ENCODE measurements at regions not wholly inside any gene's neighbourhood (a gene's known extent, or its start where the extent isn't known, plus 50 kb on each side); places are given as distances from the start of the nearest gene placed in this dataset.

DNA sequence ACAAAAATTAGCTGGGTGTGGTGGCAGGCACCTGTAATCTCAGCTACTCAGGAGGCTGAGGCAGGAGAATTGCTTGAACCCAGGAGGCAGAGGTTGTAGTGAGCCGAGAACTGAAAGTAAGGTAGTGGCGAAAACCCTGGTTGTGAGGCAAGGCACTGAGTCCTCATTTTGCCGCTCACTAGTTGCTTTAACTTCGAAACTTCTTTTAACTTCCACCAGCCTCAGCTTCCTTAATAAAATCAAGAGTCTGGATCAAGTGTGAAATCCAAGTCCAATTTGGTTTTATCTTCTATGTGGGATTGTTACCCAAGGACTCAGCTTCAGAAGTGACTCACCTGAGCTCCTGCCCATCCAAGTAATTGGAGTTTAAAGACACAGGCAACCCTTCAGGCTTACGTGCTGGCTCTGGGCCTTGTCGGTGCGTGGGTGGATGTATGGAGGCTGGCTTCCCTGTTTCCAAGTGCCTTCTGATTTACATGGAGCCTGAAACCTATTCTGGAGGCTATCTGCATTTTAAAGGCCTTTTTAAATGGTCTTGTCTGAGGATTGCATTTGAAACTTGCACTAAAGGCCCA is 374.2 kb upstream of the ID2 start:
- no peak for DNase-seq

DNA sequence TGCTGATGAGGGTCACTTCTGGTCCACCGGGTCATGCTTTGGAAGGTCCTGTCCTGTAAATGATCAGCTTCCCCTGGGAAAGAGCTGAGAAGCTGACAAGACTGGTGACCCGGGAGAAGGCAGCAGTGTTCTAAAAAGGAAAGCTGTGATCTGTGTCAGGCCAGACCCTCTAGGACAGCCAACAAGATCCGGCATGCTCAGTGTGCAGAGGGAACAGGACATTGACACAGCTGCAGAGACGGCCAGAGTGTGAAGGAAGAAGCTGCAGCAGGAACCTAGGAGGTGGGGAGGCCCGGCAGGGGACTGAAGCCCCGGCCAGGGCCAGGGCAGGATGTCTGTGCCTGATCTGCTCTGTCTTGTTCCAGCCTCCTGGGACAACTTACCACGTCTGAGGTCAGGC is 372.7 kb upstream of the ID2 start:
- no peak for DNase-seq

DNA sequence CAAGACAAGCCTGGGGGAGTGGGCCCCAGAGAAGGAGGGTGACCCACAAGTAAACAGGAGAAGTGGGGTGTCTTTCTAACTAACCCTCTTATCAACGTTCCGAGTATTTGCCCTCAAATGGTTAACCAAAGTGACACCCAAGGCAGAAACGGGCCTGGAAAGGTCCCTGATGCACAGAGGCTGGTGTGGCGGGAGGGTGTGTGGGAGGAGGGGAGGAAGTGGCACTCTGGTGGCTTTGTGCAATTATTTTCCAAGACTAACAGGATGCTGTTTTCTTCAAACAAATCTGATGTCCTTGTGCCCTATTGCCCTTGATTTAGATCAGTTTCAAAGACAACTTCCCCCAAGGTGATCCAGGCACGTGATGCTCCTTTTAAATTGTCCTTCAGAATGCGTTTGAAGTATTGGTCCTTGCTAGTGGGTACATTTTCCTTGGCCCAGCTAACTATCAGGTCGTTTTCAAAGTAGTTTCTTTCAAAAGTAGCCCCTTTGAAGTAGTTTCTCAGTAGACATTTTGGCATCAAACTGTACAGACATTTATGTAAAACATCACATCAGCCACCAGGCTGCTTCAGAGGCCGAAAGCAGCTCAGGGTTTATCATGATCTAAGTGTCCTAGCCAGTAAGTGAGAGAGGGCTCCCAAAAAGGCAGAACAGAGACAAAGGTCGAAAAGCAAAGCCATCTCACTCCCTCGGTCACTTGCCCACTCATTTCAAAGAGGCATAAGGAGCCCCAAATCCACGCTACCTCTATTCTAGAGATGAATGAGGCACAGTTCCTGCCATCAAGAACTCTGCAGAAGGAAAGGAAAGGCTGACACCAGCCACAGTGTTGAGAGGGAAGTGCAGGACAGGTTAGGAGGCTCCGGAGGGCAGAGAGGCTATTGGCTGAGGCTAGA is 371.1 kb upstream of the ID2 start:
- no peak for DNase-seq

DNA sequence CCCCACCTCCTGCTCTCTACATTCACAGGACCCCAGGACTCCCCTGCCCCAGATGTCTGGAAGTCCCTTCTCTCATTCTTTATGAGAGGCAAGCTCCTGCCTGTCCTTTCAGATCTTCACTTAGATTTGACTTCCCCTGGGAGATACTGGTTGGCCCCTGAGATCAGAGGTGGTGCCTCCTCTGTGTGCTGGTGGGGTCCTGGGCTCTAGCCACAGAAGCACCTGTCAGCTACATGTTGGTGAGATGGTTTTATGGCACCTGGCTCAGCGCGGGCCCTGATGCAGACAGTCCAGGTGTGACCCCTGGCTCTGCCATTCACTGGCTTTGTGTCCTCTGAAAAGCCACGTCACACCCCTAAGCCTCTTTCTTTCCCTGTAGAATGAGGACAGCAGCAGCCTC is 369.6 kb upstream of the ID2 start:
- DNase-seq: peak; percentile 70

DNA sequence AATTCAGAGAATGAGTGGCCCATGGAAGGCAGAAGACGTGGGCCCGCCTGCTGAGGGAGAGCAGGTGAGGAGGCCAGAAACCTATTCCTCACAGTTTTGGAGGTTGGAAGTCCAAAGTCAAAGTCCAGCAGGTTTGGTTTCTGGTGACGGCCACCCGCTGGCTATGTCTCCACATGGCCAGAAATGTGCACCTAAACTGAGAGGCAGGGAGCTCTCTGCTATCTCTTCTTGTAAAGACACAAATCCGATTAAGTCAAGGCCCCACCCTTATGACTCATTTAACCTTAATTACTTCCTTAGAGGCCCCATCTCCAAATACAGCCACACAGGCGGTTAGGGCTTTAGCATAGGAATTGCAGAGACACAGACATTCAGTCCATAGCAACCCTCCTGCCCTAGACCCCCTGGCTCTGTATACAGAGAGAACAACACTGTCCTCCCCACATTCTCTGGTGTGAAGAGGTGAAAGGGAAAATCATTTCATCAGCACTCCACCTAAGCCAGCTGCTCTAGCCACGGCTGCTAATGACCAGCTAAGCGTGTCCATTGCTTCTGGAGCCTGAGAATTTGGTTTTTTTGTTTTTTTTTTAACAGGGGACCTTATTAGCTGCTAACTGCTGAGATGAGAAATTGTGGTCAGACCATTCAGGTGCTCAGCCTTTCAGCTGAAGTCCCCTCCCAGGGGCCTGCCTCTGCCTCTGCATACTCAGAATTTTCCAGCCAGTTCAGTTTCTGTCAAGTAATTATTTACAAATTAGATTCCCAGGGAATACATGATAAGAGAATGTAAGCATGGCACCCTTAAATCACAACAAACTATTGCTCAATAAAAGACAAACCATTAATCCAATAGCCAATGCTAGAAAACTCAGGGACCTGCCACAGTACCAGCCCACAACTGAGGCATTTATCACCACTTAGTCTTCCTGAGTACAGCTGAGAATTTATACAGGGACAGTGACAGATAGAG is 368.7 kb upstream of the ID2 start:
- peak; percentile 81 for DNase-seq

DNA sequence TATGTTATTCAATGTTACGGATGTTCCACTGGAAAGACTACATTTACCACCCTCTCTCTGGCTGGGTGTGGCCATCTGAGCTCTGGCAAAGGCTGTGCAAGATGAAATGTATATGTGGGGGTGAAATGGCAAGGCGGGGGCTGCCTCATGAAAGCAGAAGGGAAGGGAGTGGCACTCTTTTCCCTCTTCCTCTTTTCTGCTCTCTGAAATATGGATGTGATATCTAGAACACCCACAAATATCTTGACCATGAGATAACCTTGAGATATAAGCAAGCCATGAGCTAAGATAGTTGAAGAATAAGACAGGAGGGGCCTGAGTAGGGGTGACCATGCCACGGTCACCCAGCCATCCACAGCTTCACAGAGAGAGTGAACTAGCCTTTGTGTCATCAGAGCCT is 367.8 kb upstream of the ID2 start:
- DNase-seq: no peak

DNA sequence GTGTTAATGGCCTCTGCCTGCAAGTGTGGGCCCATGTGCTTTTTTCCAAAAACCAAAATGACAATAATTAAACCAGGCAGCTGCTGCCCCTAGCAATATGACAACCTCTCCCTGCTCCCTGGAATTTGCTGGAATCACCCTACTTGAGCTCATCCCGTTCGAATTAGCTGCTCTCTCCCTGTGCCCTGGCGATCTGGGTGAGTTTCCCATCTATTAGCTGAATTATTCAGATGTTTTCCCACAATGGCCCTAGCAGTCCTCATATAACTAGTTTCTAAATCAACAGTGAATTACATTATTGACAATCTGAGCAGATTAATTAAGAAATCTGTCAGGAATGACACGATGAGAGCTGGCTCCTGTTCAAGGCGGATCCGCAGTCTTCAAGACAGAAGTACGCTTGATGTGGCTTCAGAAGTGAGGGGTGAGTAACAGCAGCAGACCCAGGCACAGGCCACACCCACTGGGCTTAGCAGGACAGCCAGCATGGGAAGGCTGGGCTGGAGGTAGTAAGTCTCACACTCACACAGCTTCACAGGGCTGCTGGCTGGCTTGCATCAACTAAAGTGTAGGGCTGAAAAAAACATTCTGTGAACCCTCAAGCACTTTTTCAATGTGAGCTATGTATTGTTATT is 366.2 kb upstream of the ID2 start:
- no peak for DNase-seq

DNA sequence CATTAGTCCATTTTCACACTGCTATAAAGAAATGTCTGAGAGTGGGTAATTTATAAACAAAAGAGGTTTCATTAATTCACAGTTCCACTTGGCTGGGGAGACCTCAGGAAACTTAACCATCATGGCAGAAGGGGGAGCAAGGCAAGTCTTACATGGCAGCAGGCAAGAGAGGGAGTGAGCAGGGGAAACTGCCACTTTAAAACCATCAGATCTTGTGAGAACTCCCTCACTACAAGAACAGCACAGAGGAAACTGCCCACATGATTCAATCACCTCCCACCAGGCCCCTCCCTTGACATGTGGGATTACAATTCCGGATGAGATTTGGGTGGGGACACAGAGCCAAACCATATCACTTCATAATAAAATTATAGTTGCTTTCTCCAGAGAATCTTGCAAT is 365.5 kb upstream of the ID2 start:
- DNase-seq: no peak

DNA sequence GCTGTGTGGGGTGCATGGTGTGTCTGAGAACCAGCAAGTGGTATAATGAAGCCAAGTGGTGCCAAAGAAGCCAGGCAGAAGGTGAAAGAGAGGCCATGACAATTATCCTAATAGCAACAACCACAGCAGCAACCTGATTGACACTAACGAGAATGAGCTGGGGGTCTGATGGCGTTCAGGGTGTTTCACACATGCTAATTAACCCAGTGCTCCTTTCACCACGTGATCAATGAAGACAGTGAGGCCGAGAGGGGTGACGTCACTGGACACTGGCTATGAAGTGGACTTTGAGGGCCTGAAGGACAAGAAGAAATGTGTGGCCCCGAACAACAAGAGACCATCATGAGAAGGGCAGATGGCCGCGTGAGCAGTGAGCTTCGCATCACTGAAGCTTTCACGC is 364.4 kb upstream of the ID2 start:
- no peak for DNase-seq

DNA sequence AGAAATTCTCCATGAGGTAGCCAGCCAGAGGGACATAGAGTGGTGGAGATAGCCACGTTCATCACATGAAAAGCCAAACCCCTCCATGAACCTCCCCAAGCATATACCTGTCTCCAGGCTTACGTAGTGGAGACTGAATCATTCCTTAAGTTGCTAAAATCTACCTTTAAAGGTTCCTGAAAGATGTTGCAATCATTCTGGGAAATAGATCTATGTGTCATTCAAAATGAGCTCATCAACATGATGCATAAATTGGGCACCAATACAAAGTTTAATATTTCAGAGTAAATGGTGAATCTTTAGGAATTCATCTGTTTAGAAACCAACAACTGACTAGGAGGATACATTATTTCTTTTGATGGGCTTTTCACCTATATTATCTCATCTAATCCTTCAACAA is 362.6 kb upstream of the ID2 start:
- DNase-seq: no peak

DNA sequence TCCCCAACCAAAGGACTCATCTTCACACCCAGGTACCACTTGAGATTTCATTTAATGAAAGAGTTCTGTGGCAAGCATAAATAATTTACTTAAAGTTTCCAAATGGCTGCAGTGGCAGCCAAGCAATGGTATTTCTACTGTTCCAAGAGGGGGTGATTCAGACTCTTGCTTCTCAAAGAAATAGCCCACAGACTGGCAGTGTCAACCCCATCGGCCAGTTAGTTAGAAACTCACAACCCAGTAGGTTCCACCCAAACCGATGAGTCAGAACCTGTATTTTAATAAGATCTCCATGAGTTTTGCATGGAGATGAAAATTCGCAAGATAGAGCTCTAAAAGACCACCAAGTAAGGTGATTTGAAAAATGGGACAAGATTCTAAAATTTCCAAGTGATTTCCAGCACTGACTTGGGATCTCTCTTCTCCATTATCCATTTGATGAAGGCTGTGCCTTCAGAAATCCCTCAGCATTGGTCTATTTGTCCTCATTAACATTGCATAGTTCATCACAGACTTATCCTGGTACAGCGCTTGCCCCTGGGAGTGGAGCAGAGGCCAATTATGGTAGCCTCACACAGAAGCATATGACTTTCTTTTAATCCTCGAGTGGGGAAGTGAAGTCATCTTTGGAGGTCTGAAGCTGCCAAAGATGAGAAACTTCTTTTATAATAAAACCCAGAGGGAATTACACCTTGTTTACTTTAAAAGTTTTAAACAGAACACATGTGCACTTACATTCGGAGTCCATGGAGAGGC is 361.4 kb upstream of the ID2 start:
- no peak for DNase-seq

DNA sequence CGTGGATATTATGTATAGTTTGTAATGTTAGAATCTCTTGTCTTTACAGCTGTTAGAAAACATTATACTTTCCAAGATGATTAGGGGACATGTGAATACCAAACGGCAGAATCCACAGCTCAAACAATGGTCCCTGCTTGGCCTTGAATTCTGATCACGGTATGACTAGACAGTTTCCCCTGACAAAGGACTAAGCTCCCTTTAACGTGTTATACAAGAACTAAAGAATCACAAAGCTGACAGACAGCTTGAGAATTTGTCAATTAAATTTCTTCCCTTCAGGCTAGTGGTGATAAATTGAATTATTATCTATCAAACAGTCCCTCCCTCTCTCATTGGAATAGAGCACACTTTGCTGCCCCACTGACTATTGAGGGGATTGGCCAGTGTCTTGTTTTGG is 359.2 kb upstream of the ID2 start:
- DNase-seq: peak; percentile 10

DNA sequence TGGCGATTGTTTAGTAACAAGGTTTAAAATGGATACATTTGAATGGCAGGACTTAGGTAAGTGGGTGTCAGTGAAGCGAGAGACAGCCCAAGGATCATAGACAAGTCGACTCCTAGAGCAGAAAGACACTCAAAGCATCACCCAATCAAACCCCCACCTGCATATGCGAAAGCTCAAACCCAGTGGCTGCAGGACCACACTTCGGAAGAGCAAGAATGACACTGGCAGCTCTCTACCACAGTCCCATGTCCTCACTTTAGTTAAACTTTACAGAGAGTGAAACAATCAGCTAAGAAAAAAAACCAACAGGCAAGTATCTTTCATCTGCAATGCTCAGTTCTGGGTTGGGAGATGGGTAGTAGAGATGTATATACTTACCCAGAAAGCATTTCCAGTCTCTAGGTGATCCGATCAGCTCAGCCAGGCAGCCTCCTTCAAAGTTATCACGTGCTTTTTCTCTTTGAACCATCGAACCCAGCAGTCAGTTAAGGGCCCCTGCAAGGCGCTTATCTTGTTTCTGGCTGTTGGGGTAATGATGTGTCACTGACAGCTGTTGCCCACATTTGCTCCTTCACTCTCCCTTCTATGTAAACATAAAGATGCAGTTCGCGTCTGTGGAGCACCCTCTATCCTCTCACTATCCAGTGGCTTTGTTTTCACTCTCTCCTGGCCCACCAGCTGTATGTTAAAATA is 357.5 kb upstream of the ID2 start:
- DNase-seq: peak; percentile 81

DNA sequence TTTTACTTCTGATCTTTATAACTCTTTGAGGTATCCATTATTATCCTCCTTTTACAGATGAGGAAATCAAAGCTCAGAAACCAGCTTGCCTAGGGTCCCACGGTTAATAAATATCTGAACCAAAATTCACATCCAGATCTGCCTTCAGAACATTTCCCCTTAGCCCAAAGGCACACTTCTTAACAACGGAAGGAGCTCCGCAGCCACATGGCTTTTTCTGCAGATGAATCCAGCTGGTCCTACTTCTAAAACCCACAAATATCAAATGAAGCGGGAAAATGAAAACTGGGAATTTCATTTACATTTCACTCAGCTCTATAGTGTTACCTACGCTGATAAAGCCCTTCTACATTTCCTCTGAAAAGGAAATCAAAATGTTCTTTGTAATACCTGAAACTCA is 357.0 kb upstream of the ID2 start:
- no peak for DNase-seq

DNA sequence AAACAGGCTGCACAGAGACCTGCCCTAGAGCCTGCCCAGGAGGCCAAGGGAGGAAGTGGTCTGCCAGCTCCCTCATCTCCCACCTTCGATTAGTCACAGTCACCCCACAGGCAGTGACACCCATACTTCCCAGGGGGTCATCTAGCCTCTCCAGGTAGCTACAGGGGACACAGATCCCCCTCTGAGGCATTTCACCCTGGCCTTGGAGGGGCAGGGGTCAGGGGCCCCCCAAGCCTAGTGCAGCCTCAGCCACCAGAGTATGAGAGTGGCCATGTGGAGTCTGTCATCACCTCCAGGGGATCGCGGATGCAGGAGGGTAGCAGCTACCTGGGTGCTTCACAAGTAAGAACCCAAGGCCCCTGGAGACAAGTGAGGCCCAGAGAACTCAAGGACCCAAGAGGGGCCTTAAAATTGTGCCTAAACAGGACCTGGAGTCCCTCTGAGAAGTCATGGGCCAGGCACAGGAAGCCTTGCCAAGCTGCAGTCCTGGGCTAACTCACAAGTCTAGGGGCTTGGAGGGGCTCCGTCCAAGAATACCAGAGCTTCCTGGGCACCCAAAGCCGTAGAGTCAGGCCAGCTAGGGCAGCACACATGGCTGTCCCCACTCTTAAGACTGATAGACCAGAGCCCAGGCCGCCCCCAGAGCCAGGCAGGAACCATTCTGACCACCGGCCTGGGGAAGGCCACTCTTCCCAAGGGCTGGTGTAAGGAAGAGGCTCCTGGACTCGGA is 354.3 kb upstream of the ID2 start:
- no peak for DNase-seq

DNA sequence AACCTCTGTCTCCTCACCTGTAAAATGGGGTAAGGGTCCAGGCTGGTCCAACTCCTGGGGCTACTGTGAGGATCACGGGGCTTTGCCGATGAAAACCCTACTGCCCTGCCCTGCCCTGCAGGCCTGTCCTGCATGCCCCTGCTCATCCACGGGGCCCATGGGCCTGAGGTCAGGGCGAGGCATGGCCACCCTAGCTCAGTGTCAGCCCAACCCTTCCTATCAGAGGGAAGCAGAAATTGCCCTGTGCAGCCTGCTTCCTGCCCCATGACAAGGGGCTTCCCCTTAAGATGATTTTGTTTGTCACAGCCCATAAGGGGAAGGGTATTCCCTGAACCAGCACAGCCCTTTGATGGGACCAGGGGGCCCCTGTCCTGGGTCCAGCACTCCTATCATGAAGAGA is 353.6 kb upstream of the ID2 start:
- no peak for DNase-seq

DNA sequence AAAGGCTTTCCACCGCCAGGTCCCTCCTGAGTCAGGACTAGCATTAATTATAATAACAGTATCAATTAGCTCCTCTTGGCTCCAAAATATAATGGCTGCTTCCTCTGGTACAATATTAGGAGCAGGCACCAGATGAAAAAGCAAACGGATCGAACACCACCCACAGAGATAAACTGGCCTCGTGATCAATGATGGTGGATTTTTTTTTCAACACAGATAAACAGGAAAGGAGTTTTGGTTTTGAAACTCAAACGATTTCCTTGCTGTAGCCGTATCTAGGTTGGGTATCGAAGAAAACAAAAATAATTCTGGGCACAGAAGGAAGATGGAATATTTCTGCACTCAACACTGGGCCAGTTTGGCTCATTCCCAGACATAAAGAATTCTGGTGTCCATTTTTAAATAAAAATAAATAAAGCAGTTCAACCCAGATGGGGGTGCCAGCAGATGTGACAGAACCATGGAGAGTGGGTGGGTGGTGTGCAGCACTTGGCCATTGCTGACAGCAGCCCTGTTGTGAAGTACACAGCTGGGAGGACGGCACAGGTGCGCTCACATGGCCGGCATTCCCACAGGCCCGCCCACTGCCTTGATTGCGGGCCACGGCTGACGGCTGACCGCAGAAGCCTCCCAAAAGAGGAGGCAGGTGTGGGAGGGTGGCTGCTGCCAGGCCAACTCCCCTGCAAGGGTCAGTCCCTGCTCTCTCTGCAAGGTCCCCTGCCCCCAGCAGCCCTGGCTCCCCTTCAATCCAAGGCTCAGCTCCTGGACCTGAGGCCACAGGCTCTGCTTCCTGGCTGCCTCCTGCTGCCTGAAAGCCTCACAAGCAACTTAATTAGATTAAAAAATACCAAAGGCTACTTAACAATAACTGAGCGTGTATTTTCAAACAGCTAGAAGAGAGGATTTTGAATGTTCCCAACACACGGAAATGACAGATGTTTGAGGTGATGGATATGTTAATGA is 351.9 kb upstream of the ID2 start:
- no peak for DNase-seq

DNA sequence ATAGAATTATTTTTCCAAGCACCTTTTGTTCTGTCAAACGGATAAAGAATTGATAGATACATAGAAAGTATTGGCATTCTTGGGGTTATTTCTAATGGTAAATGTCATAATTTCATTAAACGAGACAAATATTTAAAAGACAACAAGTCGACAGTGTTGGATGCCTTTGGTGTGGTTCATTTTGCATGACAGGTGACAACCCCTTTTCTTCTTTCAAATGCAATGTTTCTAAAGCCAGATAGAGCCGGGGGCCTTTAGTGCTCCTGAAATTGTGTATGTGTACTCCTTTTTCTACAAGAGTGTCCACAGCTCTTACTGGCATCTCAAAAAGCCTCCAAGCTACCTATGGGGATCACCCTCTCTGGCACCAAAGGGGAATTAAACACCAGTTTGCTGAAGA is 350.8 kb upstream of the ID2 start:
- no peak for DNase-seq

DNA sequence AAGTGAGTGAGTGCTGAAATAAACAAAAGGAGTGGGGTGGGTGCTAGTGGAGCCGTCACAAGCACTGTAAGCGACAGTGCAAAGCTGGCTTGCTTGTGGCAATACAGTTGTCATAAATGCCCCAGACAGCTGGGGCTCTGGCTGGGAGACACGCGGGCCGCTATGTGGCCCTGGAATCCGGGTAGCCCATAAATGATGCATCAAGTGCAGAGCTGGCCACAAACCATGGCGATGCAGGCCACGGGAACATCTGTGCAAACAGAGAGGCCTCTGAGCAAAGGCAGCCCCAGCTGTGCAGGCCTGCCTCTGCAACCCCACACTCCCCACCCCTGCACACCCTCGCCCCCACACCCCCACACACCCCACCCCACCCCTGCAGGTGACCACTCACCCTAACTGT is 349.2 kb upstream of the ID2 start:
- no peak for DNase-seq
